ENCODE measurements at regions not wholly inside any gene's neighbourhood (a gene's known extent, or its start where the extent isn't known, plus 50 kb on each side); places are given as distances from the start of the nearest gene placed in this dataset.

- no peak overlapping the region for H3K27ac ChIP-seq (ENCODE audit: control insufficient read depth, insufficient read depth)
- no peaks in the 10 kb centered on the region for H4K20me1 ChIP-seq (ENCODE audit: control insufficient read depth, insufficient read depth)
- no peak overlapping the region for H3K4me2 ChIP-seq (ENCODE audit: control insufficient read depth, insufficient read depth)
- H3K4me3 ChIP-seq = no peak overlapping the region
- no peaks in the 10 kb centered on the region for H3K9me3 ChIP-seq (replicated peaks; ENCODE audit: control insufficient read depth, insufficient read depth, low read length)
- no peak for TF ChIP-seq HSF1 (IDR thresholded peaks at IDR 0.05; ENCODE audit: low read depth, low read length)
- TF ChIP-seq SUPT20H (IDR thresholded peaks at IDR 0.05; ENCODE audit: borderline replicate concordance, control insufficient read depth, low read depth, low read length) = no peak
- no peak for TF ChIP-seq IRF3 (IDR thresholded peaks at IDR 0.05)
- TF ChIP-seq EED (IDR thresholded peaks at IDR 0.05; ENCODE audit: low read depth) = no peak
- TF ChIP-seq, protein P1, sequence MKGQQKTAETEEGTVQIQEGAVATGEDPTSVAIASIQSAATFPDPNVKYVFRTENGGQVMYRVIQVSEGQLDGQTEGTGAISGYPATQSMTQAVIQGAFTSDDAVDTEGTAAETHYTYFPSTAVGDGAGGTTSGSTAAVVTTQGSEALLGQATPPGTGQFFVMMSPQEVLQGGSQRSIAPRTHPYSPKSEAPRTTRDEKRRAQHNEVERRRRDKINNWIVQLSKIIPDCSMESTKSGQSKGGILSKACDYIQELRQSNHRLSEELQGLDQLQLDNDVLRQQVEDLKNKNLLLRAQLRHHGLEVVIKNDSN (IDR thresholded peaks at IDR 0.05; ENCODE audit: borderline replicate concordance, extremely low read length, insufficient read depth, low read depth, low read length) = no peak
- no peak for TF ChIP-seq RAD21 (IDR thresholded peaks at IDR 0.05; ENCODE audit: insufficient read depth, low read depth, low read length)
- TF ChIP-seq CHD1 (IDR thresholded peaks at IDR 0.05; ENCODE audit: low read depth, low read length) = no peak
- TF ChIP-seq CREM (IDR thresholded peaks at IDR 0.05; ENCODE audit: low read depth) = no peak
- no peak for TF ChIP-seq NRF1 (conservative IDR thresholded peaks at IDR 0.05; ENCODE audit: low read depth, low read length)
- TF ChIP-seq BMI1 (IDR thresholded peaks at IDR 0.05; ENCODE audit: borderline replicate concordance) = no peak
- TF ChIP-seq ATF2 (IDR thresholded peaks at IDR 0.05; ENCODE audit: low read length) = no peak
- TF ChIP-seq EP300 (IDR thresholded peaks at IDR 0.05; ENCODE audit: borderline replicate concordance in 1 of 2, control insufficient read depth in 1 of 2, low read depth in 2 of 2, low read length in 2 of 2) = no peak
- no peak for TF ChIP-seq POLR2A (IDR thresholded peaks at IDR 0.05; ENCODE audit: low read depth, low read length)
- TF ChIP-seq HDAC6 (IDR thresholded peaks at IDR 0.05; ENCODE audit: unreplicated experiment) = no peak
- TF ChIP-seq SUZ12 (IDR thresholded peaks at IDR 0.05; ENCODE audit: unreplicated experiment) = no peak
- H3K36me3 ChIP-seq (ENCODE audit: control insufficient read depth in 2 of 2, insufficient read depth in 2 of 2, low read length in 1 of 2) = no peaks in the 10 kb centered on the region
- H3K27me3 ChIP-seq (replicated peaks in 1 of 2; ENCODE audit: control insufficient read depth in 2 of 2, insufficient read depth in 2 of 2, low read length in 1 of 2) = no peaks in the 10 kb centered on the region
- ChIA-PET CTCF (no interaction called here), POLR2A (no interaction called here), RAD21 (ENCODE audit: unreplicated experiment) (no interaction called here), SMC1A (ENCODE audit: uncharacterized antibody, unreplicated experiment) (no interaction called here)
- FAIRE-seq (no peak), ATAC-seq (no peak), DNase-seq (ENCODE audit: low read depth, low spot score) (no peak)
- WGBS (ENCODE audit: insufficient coverage, insufficient replicate concordance, low lambda C conversion rate, missing lambda C conversion rate) = 7% methylated on average over 4 of the region's 4 CpGs
- no TSS peak for BruUV-seq (replicated peaks)
- H3K9ac ChIP-seq (ENCODE audit: control insufficient read depth, insufficient read depth, low read length) = no peak overlapping the region
- 0 out of 2 replicates have a peak, but pooled peaks cover 9% of the 10 kb centered on the region for H3K4me1 ChIP-seq (ENCODE audit: control insufficient read depth, insufficient read depth, low read length)
- in situ Hi-C loops (cut with MboI) (no loop called here), intact Hi-C loops (cut with micrococcal nuclease; ENCODE audit: unreplicated experiment) (no loop called here)
- H2AFZ ChIP-seq (ENCODE audit: control insufficient read depth, low read depth, low read length) = no peak overlapping the region
- H3K79me2 ChIP-seq (ENCODE audit: control insufficient read depth, insufficient read depth, low read length) = no peaks in the 10 kb centered on the region
Measured at GRCh38 chr9:19554529-19554928, 145.7 kb downstream of the ACER2 start.
